Endothelial cell of umbilical vein (primary cell): ENCODE measurements at regions not wholly inside any gene's neighbourhood (a gene's known extent, or its start where the extent isn't known, plus 50 kb on each side); places are given as distances from the start of the nearest gene placed in this dataset.

Experiments used
- BruUV-seq: library from RNA; stranded (reverse); fragments of 400-500 nt; replicated peaks from 2 replicates; lab custom pipeline; 2021; lab: Mats Ljungman, UMichigan
- CTCF ChIA-PET: fragments of 300-600, 350-600 bp; sonication (Branson Sonifier 250); formaldehyde crosslinking; loops from one replicate; lab custom pipeline; 2021; ENCODE audit warnings: antibody characterized with exemption, inconsistent platforms; lab: Charles Lee
- POLR2A ChIA-PET: fragments of 300-600, 350-600 bp; sonication (Branson Sonifier 250); formaldehyde crosslinking; loops from one replicate; lab custom pipeline; 2021; ENCODE audit warnings: antibody characterized with exemption, inconsistent platforms; lab: Charles Lee
- DNase-seq: peaks from one replicate; pipeline ENCODE4 v3.0.0-alpha.2; 2011; ENCODE audit warnings: low read depth, low spot score
- FAIRE-seq: peaks from 2 replicates; lab custom pipeline; 2011; peaks lifted over from hg19 to GRCh38; lab: Jason Lieb, UNC
- H2AFZ ChIP-seq: 2 replicates; pipeline ENCODE4 v1.6.0; 2012; ENCODE audit warnings: low read depth, low read length, control low read depth, inconsistent platforms
- H3K27ac ChIP-seq: 2 replicates; pipeline ENCODE4 v1.5.1; 2011; ENCODE audit warnings: low read depth, mild to moderate bottlenecking, control low read depth, low read length, moderate library complexity; ENCODE audit not compliant: insufficient read depth
- H3K27me3 ChIP-seq, 2 experiments: 2 replicates each; pipeline versions ENCODE4 v1.6.0 to v1.6.1; 2011; ENCODE audit warnings: low read length in 2 of 2, mixed read lengths in 1 of 2; ENCODE audit not compliant: control insufficient read depth in 2 of 2, insufficient read depth in 2 of 2
- H3K36me3 ChIP-seq, 2 experiments: 2 replicates in 1 of 2; 3 replicates in 1 of 2; pipeline ENCODE4 v1.5.1; 2011; ENCODE audit warnings: low read length in 2 of 2, mild to moderate bottlenecking in 1 of 2, moderate library complexity in 1 of 2; ENCODE audit not compliant: control insufficient read depth in 2 of 2, insufficient read depth in 2 of 2; ENCODE audit errors: extremely low read depth in 1 of 2
- H3K4me1 ChIP-seq: 3 replicates; pipeline ENCODE4 v1.5.1; 2011; ENCODE audit warnings: mild to moderate bottlenecking, low read length; ENCODE audit not compliant: control insufficient read depth, insufficient read depth; ENCODE audit errors: extremely low read depth
- H3K4me2 ChIP-seq: 2 replicates; pipeline ENCODE4 v1.6.1; 2011; ENCODE audit warnings: low read length, control low read depth, mixed read lengths; ENCODE audit not compliant: insufficient read depth
- H3K4me3 ChIP-seq, 3 experiments: fragments of 200-600 bp in 1 of 3; sonication (generic), shearing (Covaris generic) in 1 of 3; replicated peaks in 1 of 3; 2 replicates each; pipeline ENCODE4 v1.5.1; 2011 to 2016; ENCODE audit warnings: control low read depth in 3 of 3, low read length in 3 of 3, mild to moderate bottlenecking in 2 of 3, inconsistent platforms in 1 of 3, low read depth in 1 of 3, moderate library complexity in 1 of 3; ENCODE audit not compliant: insufficient read depth in 1 of 3
- H3K79me2 ChIP-seq: 2 replicates; pipeline ENCODE4 v1.6.0; 2012; ENCODE audit warnings: low read length, inconsistent platforms; ENCODE audit not compliant: control insufficient read depth, insufficient read depth
- H3K9ac ChIP-seq: replicated peaks from 2 replicates; pipeline ENCODE3; 2011; ENCODE audit warnings: low read length, control low read depth; ENCODE audit not compliant: insufficient read depth; ENCODE audit errors: extremely low read depth
- H3K9me1 ChIP-seq: replicated peaks from 3 replicates; pipeline ENCODE4 v1.6.0; 2011; ENCODE audit warnings: mild to moderate bottlenecking, low read length; ENCODE audit not compliant: control insufficient read depth, insufficient read depth; ENCODE audit errors: extremely low read depth
- H3K9me3 ChIP-seq: replicated peaks from 2 replicates; pipeline ENCODE4 v1.5.1; 2012; ENCODE audit warnings: low read length, inconsistent platforms; ENCODE audit not compliant: control insufficient read depth, insufficient read depth
- H4K20me1 ChIP-seq: replicated peaks from 2 replicates; pipeline ENCODE3; 2011; ENCODE audit warnings: mild to moderate bottlenecking, low read length; ENCODE audit not compliant: control insufficient read depth, insufficient read depth; ENCODE audit errors: extremely low read depth
- EZH2 ChIP-seq: IDR thresholded peaks from 2 replicates; pipeline ENCODE4 v1.6.1; 2012; ENCODE audit warnings: borderline replicate concordance, low read depth, mild to moderate bottlenecking, moderate library complexity, low read length, inconsistent platforms; ENCODE audit not compliant: severe bottlenecking
- FOS ChIP-seq: IDR thresholded peaks from 2 replicates; pipeline ENCODE4 v1.6.1; 2011; ENCODE audit warnings: mild to moderate bottlenecking, low read length, moderate library complexity, borderline replicate concordance; ENCODE audit not compliant: insufficient read depth
- GATA2 ChIP-seq: IDR thresholded peaks from 2 replicates; pipeline ENCODE4 v1.7.0; 2011; ENCODE audit warnings: low read depth, mild to moderate bottlenecking, moderate library complexity, mixed read lengths, low read length; ENCODE audit not compliant: insufficient read length, insufficient read depth
- JUN ChIP-seq: IDR thresholded peaks from 2 replicates; pipeline ENCODE4 v1.6.1; 2011; ENCODE audit warnings: borderline replicate concordance, low read depth; ENCODE audit not compliant: insufficient read length, insufficient read depth
- MYC ChIP-seq: IDR thresholded peaks from one replicate; pipeline ENCODE4 v1.6.1; 2011; ENCODE audit warnings: mild to moderate bottlenecking, low read depth, low read length
- POLR2A ChIP-seq: IDR thresholded peaks from 2 replicates; pipeline ENCODE4 v1.6.1; 2012; ENCODE audit warnings: low read depth, mild to moderate bottlenecking, control low read depth, low read length
- POLR2AphosphoS5 ChIP-seq: IDR thresholded peaks from 2 replicates; pipeline ENCODE4 v1.6.1; 2012; ENCODE audit warnings: low read depth, mild to moderate bottlenecking, control low read depth, low read length, moderate library complexity; ENCODE audit not compliant: insufficient read depth
- dilution Hi-C: fragments of 300-500 bp; cut with MboI; formaldehyde crosslinking; loops from one replicate; pipeline ENCODE4 v1.15.0; 2019; ENCODE audit warnings: low sequenced_read_pairs; ENCODE audit not compliant: extremely low pct_ligation_motif_present
- intact Hi-C: fragments of 100-400 bp; cut with micrococcal nuclease; formaldehyde crosslinking; loops from one replicate; pipeline ENCODE4 v1.10.0; 2022
- TF ChIP-seq, protein P1 (sequence below), 2 donors: IDR thresholded peaks; 1 replicate in 1 of 2; 2 replicates in 1 of 2; pipeline ENCODE4 v1.5.1; 2011; ENCODE audit warnings: low read length in 2 of 2, mild to moderate bottlenecking in 2 of 2, moderate library complexity in 2 of 2, control low read depth in 1 of 2, inconsistent platforms in 1 of 2, low read depth in 1 of 2; ENCODE audit not compliant: insufficient read depth in 1 of 2; ENCODE audit errors: extremely low read depth in 1 of 2
- TF ChIP-seq, protein P2 (sequence below): IDR thresholded peaks from 2 replicates; pipeline ENCODE4 v1.6.1; 2011; ENCODE audit not compliant: insufficient read depth, insufficient read length

DNA sequence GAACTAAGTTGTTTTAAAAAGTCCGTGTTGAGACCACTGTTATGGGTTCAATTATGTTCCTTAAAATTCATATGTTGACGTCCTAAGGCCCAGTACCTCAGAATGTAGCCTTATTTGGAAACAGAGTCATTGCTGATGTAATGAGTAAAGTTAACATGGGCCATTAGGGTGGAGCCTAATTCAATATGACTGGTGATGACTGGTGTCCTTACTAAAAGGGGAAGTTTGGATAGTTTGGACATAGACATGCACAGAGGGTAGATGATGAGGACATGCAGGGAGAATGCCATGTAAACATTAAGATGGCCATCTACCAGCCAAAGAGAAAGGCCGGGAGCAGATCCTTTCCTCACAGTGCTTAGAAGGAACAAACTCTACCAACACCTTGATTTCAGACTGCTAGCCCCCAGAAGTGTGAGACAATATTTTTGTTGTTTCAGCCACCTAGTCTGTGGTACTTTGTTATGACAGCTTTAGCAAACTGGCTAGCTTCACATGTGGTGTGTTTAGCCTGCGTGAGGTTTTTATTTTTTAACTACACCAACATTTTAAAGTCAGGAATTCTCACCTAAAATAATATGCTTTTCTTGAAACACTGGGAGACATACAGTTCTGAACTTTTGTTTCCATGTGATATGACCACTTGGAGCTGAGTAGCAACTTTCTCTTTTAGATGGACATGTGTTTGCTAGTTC, 135.3 kb downstream of the YIPF5 start:
- POLR2A ChIA-PET: no interaction called here
- Histone ChIP-seq H3K79me2 (no peaks in the 10 kb centered on the region), H3K9me1 (no peaks in the 10 kb centered on the region), H3K9ac (no peak overlapping the region), H4K20me1 (no peaks in the 10 kb centered on the region), H3K4me2 (no peak overlapping the region), H3K4me1 (no peaks in the 10 kb centered on the region), H2AFZ (no peak overlapping the region), H3K9me3 (no peaks in the 10 kb centered on the region), H3K27me3 (no peaks in the 10 kb centered on the region), H3K36me3 (no peaks in the 10 kb centered on the region), H3K27ac (no peak overlapping the region), H3K4me3 (no peak overlapping the region)
- intact Hi-C loops (no loop called here), dilution Hi-C loops (no loop called here)
- DNase-seq (no peak), FAIRE-seq (no peak)
- CTCF ChIA-PET: no interaction called here
- BruUV-seq: no TSS peak
- no peak for TF ChIP-seq POLR2AphosphoS5

DNA sequence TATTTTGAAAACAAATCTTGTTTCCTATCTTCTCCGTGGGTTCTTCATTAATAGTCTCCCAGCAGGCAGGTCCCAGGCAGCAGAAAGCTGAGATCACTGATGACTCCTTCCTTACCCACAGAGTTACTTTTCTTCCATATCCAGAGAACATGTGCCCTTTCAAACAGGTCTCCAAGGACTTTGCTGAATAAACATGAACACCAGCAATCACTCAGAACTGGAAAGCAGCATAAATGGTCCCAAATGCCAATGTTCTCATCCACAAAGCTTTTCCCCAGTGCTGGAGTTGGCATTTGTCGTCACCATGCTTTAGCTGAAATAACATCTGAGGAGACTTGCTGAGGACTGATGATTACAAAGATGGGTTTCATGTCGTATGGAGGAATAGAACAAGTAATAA, 134.0 kb downstream of the YIPF5 start:
- Histone ChIP-seq H2AFZ (no peak overlapping the region), H3K27ac (no peak overlapping the region), H3K27me3 (no peaks in the 10 kb centered on the region), H3K9me3 (no peaks in the 10 kb centered on the region), H3K4me3 (no peak overlapping the region), H3K4me1 (no peaks in the 10 kb centered on the region), H4K20me1 (no peaks in the 10 kb centered on the region), H3K9ac (no peak overlapping the region), H3K79me2 (no peaks in the 10 kb centered on the region), H3K36me3 (no peaks in the 10 kb centered on the region), H3K4me2 (no peak overlapping the region), H3K9me1 (no peaks in the 10 kb centered on the region)
- no peak for TF ChIP-seq GATA2
- no peak for TF ChIP-seq JUN
- TF ChIP-seq POLR2AphosphoS5: no peak
- TF ChIP-seq POLR2A: no peak
- TF ChIP-seq EZH2: no peak
- TF ChIP-seq MYC: no peak
- TF ChIP-seq, protein P1, sequence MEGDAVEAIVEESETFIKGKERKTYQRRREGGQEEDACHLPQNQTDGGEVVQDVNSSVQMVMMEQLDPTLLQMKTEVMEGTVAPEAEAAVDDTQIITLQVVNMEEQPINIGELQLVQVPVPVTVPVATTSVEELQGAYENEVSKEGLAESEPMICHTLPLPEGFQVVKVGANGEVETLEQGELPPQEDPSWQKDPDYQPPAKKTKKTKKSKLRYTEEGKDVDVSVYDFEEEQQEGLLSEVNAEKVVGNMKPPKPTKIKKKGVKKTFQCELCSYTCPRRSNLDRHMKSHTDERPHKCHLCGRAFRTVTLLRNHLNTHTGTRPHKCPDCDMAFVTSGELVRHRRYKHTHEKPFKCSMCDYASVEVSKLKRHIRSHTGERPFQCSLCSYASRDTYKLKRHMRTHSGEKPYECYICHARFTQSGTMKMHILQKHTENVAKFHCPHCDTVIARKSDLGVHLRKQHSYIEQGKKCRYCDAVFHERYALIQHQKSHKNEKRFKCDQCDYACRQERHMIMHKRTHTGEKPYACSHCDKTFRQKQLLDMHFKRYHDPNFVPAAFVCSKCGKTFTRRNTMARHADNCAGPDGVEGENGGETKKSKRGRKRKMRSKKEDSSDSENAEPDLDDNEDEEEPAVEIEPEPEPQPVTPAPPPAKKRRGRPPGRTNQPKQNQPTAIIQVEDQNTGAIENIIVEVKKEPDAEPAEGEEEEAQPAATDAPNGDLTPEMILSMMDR (IDR thresholded peaks at IDR 0.05; ENCODE audit: extremely low read depth in 1 of 2, insufficient read depth in 1 of 2, low read depth in 1 of 2, low read length in 2 of 2): no peak
- no peak for TF ChIP-seq FOS
- TF ChIP-seq, protein P2, sequence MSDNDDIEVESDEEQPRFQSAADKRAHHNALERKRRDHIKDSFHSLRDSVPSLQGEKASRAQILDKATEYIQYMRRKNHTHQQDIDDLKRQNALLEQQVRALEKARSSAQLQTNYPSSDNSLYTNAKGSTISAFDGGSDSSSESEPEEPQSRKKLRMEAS: no peak
- BruUV-seq: no TSS peak
- DNase-seq: no peak
- intact Hi-C loops: no loop called here
- CTCF ChIA-PET: no interaction called here
- dilution Hi-C loops: no loop called here
- POLR2A ChIA-PET: no interaction called here
- FAIRE-seq: no peak
